Neural cell (in vitro differentiated cells): ENCODE measurements at regions not wholly inside any gene's neighbourhood (a gene's known extent, or its start where the extent isn't known, plus 50 kb on each side); places are given as distances from the start of the nearest gene placed in this dataset.

Experiments used
- CTCF ChIP-seq: fragments of 450-650 bp; IDR thresholded peaks from 2 replicates; pipeline ENCODE4 v1.5.1; 2014; ENCODE audit warnings: antibody characterized with exemption, mild to moderate bottlenecking, moderate library complexity; ENCODE audit not compliant: poor library complexity, severe bottlenecking
- EP300 ChIP-seq: fragments of 450-650 bp; conservative IDR thresholded peaks from 2 replicates; pipeline ENCODE4 v1.6.1; 2014; ENCODE audit warnings: antibody characterized with exemption, mild to moderate bottlenecking, moderate library complexity; ENCODE audit not compliant: poor library complexity, severe bottlenecking
- EZH2 ChIP-seq: fragments of 200-600, 300-800 bp; shearing (Covaris generic), sonication (generic); IDR thresholded peaks from 2 replicates; pipeline ENCODE4 v1.6.1; 2014; ENCODE audit warnings: antibody characterized with exemption, low read length, borderline replicate concordance, mild to moderate bottlenecking; ENCODE audit not compliant: insufficient read depth, poor library complexity, severe bottlenecking
- MXI1 ChIP-seq: fragments of 450-650 bp; conservative IDR thresholded peaks from 2 replicates; pipeline ENCODE4 v1.6.1; 2014; ENCODE audit warnings: antibody characterized with exemption, mild to moderate bottlenecking; ENCODE audit not compliant: poor library complexity, severe bottlenecking
- POLR2AphosphoS5 ChIP-seq: IDR thresholded peaks from 2 replicates; pipeline ENCODE4 v1.6.1; 2012
- RAD21 ChIP-seq: fragments of 450-650 bp; conservative IDR thresholded peaks from 2 replicates; pipeline ENCODE4 v1.6.1; 2014; ENCODE audit warnings: antibody characterized with exemption, mild to moderate bottlenecking, moderate library complexity
- REST ChIP-seq: IDR thresholded peaks from 2 replicates; pipeline ENCODE4 v1.6.1; 2012; ENCODE audit warnings: borderline replicate concordance
- SMC3 ChIP-seq: fragments of 450-650 bp; conservative IDR thresholded peaks from 2 replicates; pipeline ENCODE4 v1.6.1; 2014; ENCODE audit warnings: antibody characterized with exemption, mild to moderate bottlenecking, moderate library complexity; ENCODE audit not compliant: poor library complexity
- TAF1 ChIP-seq: IDR thresholded peaks from 2 replicates; pipeline ENCODE4 v1.6.1; 2012; ENCODE audit warnings: low read depth

DNA sequence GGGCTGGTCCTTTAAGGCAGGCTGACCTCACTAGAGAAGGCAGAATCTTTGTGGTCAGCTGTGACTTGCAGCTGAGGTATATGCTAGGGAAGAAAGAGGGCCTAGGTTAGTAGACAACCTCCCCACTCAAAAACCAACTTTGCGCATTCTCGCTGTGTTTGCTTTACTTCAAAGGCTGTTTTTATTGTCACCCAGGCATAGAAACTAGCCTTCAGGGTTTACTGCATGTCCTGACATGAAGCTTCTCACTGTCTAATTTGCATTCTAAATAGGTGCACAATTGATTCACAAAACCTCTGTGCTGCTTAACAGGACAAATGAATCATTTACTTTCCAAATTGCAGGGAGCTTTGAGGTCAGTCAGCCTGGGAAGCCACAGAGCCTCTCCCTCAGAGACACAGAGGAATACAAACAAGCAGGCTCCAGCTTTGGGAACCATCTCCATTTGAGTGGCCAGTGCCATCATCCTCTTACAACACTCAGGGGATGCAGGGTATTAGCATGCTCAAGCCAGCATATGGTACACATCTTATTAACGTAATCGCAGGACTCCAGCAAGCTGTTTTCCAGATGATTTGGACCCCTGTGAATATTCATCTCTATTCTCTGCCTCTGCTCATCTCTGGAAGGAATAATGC is 596.4 kb upstream of the GHITM start:
- no peak for TF ChIP-seq EP300
- TF ChIP-seq CTCF: no peak
- TF ChIP-seq EZH2: no peak
- TF ChIP-seq POLR2AphosphoS5: no peak
- TF ChIP-seq TAF1: no peak
- TF ChIP-seq SMC3: no peak
- no peak for TF ChIP-seq RAD21
- TF ChIP-seq REST: no peak
- no peak for TF ChIP-seq MXI1
